Duodenal mucosa (tissue), 2 donors: ENCODE measurements at regions not wholly inside any gene's neighbourhood (a gene's known extent, or its start where the extent isn't known, plus 50 kb on each side); places are given as distances from the start of the nearest gene placed in this dataset.

Source experiments
- H3K27ac ChIP-seq: one replicate; pipeline ENCODE4 v1.7.0; 2013; ENCODE audit warnings: low read depth, low read length
- H3K27me3 ChIP-seq, 2 donors: one replicate each; pipeline ENCODE4 v1.7.0; 2013; ENCODE audit warnings: low read length in 2 of 2, control low read depth in 1 of 2; ENCODE audit not compliant: insufficient read depth in 2 of 2, control insufficient read depth in 1 of 2
- H3K36me3 ChIP-seq, 2 donors: one replicate each; pipeline ENCODE4 v1.7.0; 2013; ENCODE audit warnings: low read length in 2 of 2, control low read depth in 1 of 2; ENCODE audit not compliant: insufficient read depth in 2 of 2, control insufficient read depth in 1 of 2
- H3K4me1 ChIP-seq, 2 donors: one replicate each; pipeline ENCODE4 v1.7.0; 2013; ENCODE audit warnings: low read length in 2 of 2, control low read depth in 1 of 2; ENCODE audit not compliant: insufficient read depth in 2 of 2, control insufficient read depth in 1 of 2
- H3K4me3 ChIP-seq, 2 donors: one replicate each; pipeline ENCODE4 v1.7.0; 2013; ENCODE audit warnings: low read length in 2 of 2, low read depth in 1 of 2
- H3K9ac ChIP-seq, 2 donors: one replicate each; pipeline ENCODE4 v1.7.0; 2013; ENCODE audit warnings: low read length in 2 of 2, low read depth in 1 of 2
- H3K9me3 ChIP-seq, 2 donors: one replicate each; pipeline ENCODE4 v1.7.0; 2013; ENCODE audit warnings: low read length in 2 of 2, control low read depth in 1 of 2; ENCODE audit not compliant: control insufficient read depth in 1 of 2

DNA sequence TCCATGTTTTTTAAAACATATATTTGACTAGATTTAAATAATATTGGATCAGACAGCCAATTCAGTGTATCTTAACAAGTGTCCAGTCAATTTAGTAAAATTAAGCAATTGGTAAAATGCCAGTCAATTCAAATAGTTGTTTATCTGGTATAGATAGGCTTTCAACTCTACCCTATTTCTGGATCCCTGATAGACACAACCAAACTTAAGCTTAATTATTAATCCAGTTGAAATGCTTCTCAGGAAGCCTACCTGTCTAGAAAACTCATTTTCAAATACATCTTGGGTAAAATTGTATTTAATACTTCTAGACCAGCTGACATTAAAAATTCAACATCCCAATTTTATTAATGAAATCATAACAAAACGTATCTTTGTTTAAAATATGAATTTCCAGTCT, 710.8 kb upstream of the GRAMD2B start:
- no peaks in the 10 kb centered on the region for H3K9me3 ChIP-seq
- no peaks in the 10 kb centered on the region for H3K27me3 ChIP-seq
- H3K4me1 ChIP-seq: no peaks in the 10 kb centered on the region
- no peak overlapping the region for H3K9ac ChIP-seq
- no peaks in the 10 kb centered on the region for H3K36me3 ChIP-seq
- H3K4me3 ChIP-seq: no peak overlapping the region
- no peak overlapping the region for H3K27ac ChIP-seq

DNA sequence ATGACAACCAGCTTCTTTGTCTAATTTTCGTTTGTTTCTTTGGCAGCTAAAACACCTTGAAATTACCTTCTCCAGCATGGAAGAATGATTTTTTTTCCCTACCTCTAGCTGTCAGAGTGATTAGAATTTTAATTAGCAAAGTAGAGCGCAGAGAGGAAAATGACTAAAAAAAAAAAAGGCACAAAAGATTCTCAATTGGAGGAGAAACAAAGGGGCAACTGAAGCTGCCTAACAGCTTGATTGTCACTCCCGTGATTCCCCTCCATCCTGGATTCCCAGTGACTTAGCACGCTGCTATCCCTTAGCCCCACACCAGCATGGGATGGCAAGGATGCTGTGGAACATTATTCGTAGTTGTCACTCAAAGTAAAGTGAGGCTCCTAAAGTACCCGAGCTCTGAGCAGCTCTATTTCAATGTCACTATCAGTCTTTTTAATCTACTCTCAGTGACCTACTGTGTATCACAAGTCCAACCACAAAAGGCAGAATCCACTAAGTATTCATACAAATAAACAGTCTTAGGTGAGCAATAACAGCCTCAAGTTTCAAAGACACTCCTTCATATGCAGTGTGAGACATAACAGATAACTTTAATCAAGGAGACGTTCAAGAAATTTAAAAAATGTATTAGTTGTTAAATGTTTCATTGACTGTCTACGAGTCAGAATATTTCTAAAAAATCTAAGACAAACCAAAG, 710.0 kb upstream of the GRAMD2B start:
- H3K4me3 ChIP-seq: no peak overlapping the region
- H3K27me3 ChIP-seq: no peaks in the 10 kb centered on the region
- no peak overlapping the region for H3K9ac ChIP-seq
- no peaks in the 10 kb centered on the region for H3K36me3 ChIP-seq
- H3K4me1 ChIP-seq: no peaks in the 10 kb centered on the region
- H3K9me3 ChIP-seq: no peaks in the 10 kb centered on the region
- H3K27ac ChIP-seq: no peak overlapping the region

DNA sequence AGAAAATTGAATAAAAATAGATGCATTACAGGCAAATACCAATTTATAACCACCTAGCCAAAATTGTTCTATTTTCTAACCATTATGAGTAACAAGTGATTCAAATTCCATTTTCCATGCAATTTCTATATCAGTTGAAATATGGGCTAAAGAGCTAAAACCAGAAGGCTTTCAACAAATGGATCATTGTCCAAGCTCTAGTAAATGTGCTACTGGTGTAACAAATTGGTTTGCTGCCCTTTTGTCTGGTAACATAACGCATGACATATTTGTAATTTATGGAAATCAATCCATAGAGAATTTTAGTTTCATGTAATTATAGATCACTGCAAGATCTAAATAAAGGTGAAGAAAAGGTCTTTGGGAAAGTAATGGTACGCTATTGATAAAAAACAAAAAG, 708.0 kb upstream of the GRAMD2B start:
- no peaks in the 10 kb centered on the region for H3K36me3 ChIP-seq
- H3K4me1 ChIP-seq: no peaks in the 10 kb centered on the region
- H3K27me3 ChIP-seq: no peaks in the 10 kb centered on the region
- no peak overlapping the region for H3K27ac ChIP-seq
- H3K9me3 ChIP-seq: no peaks in the 10 kb centered on the region
- no peak overlapping the region for H3K9ac ChIP-seq
- no peak overlapping the region for H3K4me3 ChIP-seq

DNA sequence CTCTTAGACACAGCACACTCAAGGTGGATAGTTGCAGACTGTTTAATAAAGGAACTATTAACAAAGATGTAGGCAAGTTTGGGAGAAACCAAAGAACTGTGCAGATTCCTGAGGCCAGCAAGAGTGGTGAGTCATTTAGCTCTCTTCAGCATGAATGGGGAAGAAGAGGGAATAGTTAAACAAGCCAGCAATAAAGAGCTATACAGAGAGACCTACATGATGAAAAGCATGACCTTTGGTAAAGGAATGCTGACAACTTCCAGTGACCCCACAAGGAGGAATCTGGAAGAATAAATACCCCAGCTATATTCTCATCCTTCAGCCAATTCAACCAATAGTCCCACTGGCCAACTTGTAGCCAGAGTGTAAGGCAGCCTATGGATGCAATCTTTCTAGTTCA, 706.0 kb upstream of the GRAMD2B start:
- no peaks in the 10 kb centered on the region for H3K4me1 ChIP-seq

DNA sequence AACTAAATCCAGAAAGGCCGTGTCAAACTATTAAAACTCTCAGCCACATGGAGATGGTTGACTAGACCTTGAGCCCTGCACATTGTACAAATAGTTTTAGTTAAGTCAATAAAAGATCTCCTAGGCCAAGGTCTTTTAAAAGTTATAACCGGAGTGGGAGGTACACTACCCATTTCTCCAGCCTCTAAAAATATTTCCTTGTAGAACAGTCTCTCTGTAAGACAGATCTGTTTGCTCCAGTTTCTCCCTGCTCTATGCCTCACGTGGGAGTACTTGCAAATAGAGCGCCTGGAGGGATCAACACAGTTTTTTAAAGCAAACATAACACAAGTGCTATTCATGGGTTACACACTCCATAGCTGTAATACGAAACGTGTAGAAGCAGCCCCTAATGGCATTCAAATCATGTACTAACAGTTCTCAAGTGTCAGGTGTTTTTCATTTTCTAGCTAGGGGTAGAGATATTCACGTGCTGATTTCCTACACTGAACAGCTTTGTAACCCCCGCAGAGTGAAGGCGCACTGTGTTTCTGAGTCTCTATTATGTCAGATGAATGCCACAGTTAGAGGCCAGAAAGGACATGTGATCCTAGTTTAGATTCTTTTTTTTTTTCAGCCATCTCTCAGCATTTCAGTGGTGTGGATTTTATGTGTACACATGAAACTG, 703.4 kb upstream of the GRAMD2B start:
- no peak overlapping the region for H3K4me3 ChIP-seq
- H3K36me3 ChIP-seq: no peaks in the 10 kb centered on the region
- H3K27ac ChIP-seq: no peak overlapping the region
- no peaks in the 10 kb centered on the region for H3K27me3 ChIP-seq
- H3K9me3 ChIP-seq: no peaks in the 10 kb centered on the region
- H3K9ac ChIP-seq: no peak overlapping the region
- H3K4me1 ChIP-seq: no peaks in the 10 kb centered on the region

More for the DNA sequence above, 706.0 kb upstream of the GRAMD2B start:
- Histone ChIP-seq H3K9ac (no peak overlapping the region), H3K9me3 (no peaks in the 10 kb centered on the region), H3K27me3 (no peaks in the 10 kb centered on the region), H3K4me3 (no peak overlapping the region), H3K36me3 (no peaks in the 10 kb centered on the region), H3K27ac (no peak overlapping the region)

DNA sequence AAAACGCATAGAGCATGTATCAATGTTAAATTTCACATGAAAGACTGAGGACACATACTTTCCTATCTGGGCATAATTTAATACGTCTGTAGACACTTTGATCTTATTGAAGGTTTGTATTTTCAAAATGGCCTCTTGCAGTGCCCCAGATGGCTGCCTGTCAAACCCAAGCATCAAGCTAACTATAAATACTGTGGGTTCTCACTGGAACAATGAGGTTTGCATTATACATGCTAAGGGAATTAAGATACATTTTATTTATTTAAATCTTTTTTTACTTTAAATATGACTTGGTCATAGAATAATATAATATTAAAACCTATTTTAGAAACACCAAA, 702.9 kb upstream of the GRAMD2B start:
- Histone ChIP-seq H3K27me3 (no peaks in the 10 kb centered on the region), H3K9ac (no peak overlapping the region), H3K36me3 (no peaks in the 10 kb centered on the region), H3K9me3 (no peaks in the 10 kb centered on the region), H3K4me1 (no peaks in the 10 kb centered on the region), H3K27ac (no peak overlapping the region), H3K4me3 (no peak overlapping the region)

DNA sequence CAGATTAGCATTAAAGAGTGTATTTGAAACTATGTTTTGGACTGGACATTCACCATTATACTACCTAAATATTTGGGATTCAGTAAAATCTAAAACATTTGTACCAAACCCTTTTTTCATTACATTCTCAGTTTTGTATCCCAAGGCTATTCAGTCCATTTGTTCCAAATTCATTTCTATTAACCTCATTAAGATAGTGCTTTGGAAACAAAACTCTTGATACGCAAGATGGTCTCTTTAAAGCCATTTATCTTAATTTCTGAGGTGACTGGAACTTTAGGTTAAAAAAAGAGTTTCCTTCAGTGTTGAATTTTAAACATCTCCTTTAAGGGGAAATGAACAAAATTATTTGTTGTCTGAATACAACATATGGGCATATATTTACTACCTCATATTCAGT, 702.5 kb upstream of the GRAMD2B start:
- Histone ChIP-seq H3K27me3 (no peaks in the 10 kb centered on the region), H3K36me3 (no peaks in the 10 kb centered on the region), H3K4me1 (no peaks in the 10 kb centered on the region), H3K27ac (no peak overlapping the region), H3K9me3 (no peaks in the 10 kb centered on the region), H3K4me3 (no peak overlapping the region), H3K9ac (no peak overlapping the region)

DNA sequence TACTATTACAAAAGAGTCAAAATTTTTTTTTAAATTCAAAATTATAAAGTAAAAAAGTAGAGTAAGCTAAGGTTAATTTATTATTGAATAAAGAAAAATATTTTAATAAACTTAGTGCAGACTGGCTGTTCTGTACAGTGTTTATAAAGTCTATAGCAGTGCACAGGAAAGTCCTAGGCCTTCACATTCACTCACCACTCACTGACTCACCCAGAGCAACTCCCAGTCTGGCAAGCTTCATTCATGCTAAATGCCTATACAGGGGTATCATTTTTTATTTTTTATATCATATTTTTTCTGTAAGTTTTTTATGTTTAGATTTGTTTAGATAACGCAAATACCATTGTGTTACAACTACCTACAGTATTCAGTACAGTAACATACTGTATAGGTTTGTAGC, 700.7 kb upstream of the GRAMD2B start:
- H3K27me3 ChIP-seq: no peaks in the 10 kb centered on the region
- H3K27ac ChIP-seq: no peak overlapping the region
- no peak overlapping the region for H3K9ac ChIP-seq
- H3K4me1 ChIP-seq: no peaks in the 10 kb centered on the region
- no peak overlapping the region for H3K4me3 ChIP-seq
- H3K9me3 ChIP-seq: no peaks in the 10 kb centered on the region
- H3K36me3 ChIP-seq: no peaks in the 10 kb centered on the region

DNA sequence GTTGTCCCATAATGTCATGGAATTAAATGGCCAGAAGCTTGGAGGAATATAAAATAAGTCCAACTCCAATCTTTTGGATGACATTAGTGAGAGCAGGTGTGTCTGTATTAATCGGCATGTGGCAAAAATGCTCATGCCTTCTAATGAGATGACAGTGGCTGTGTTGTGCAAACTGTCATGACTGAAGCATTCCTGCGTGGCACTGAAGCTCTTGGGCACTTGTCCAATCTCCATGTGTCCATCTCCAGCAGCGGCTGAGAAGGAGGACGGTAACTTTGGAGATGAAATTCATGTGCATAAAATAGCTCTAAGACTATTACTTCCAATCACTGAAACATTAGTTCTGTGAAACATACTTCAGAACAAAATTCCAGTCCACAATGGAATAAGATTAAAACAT, 697.5 kb upstream of the GRAMD2B start:
- Histone ChIP-seq H3K4me3 (no peak overlapping the region), H3K36me3 (no peaks in the 10 kb centered on the region), H3K27ac (no peak overlapping the region), H3K9me3 (no peaks in the 10 kb centered on the region), H3K27me3 (no peaks in the 10 kb centered on the region), H3K9ac (no peak overlapping the region), H3K4me1 (no peaks in the 10 kb centered on the region)

DNA sequence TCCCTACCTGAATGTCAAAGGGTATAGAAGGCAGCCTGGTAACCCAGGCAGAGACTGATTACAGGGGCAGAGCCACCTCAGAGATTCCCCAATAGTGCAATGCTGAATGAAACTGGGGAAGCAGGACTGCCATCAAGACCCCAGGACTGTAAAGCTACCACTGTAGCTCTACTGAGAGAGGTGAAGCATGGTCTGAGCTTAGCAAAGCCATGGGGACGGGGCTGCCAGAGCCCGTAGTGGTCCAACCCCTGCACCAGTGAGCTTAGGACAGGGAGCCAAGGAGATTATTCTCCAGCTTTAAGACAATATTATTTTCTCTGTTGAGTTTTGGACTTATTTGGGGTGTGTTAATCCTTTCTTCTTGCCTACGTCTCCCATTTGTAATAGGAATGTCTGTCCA, 679.3 kb upstream of the GRAMD2B start:
- Histone ChIP-seq H3K4me1 (no peaks in the 10 kb centered on the region), H3K9me3 (no peaks in the 10 kb centered on the region), H3K4me3 (no peak overlapping the region), H3K9ac (no peak overlapping the region), H3K27ac (no peak overlapping the region), H3K36me3 (no peaks in the 10 kb centered on the region), H3K27me3 (no peaks in the 10 kb centered on the region)
